GM23248 (cell line): ENCODE measurements at regions not wholly inside any gene's neighbourhood (a gene's known extent, or its start where the extent isn't known, plus 50 kb on each side); places are given as distances from the start of the nearest gene placed in this dataset. TPM values are rescaled to one million over a fixed set of nuclear protein-coding genes. Genes with fewer than 3 reads are reported as not detected.

Experiments used
- DNase-seq: peaks from one replicate; pipeline ENCODE4 v3.0.0-alpha.2; 2015
- H2AFZ ChIP-seq: fragments of 200-600 bp; sonication (generic); 2 replicates; pipeline ENCODE4 v1.6.1; 2016; ENCODE audit warnings: antibody characterized with exemption
- H3F3A ChIP-seq: fragments of 200-600 bp; sonication (generic); 2 replicates; pipeline ENCODE4 v1.6.1; 2016; ENCODE audit warnings: mild to moderate bottlenecking, antibody characterized with exemption, mixed run types; ENCODE audit not compliant: insufficient read depth
- H3K27ac ChIP-seq: fragments of 200-600 bp; sonication (generic); 2 replicates; pipeline ENCODE4 v1.5.1; 2016; ENCODE audit warnings: mild to moderate bottlenecking
- H3K27me3 ChIP-seq: fragments of 200-600 bp; sonication (generic); replicated peaks from 2 replicates; pipeline ENCODE4 v1.6.1; 2016; ENCODE audit warnings: mild to moderate bottlenecking; ENCODE audit not compliant: insufficient read depth
- H3K36me3 ChIP-seq: fragments of 200-600 bp; sonication (generic); 2 replicates; pipeline ENCODE4 v1.6.1; 2016; ENCODE audit warnings: low read depth, mild to moderate bottlenecking
- H3K4me1 ChIP-seq: fragments of 200-600 bp; sonication (generic); 2 replicates; pipeline ENCODE4 v1.6.1; 2016; ENCODE audit warnings: mild to moderate bottlenecking; ENCODE audit not compliant: insufficient read depth
- H3K4me2 ChIP-seq: fragments of 200-600 bp; sonication (generic); one replicate; pipeline ENCODE4 v1.6.1; 2016; ENCODE audit warnings: mild to moderate bottlenecking; ENCODE audit not compliant: unreplicated experiment
- H3K4me3 ChIP-seq: fragments of 200-600 bp; sonication (generic); 2 replicates; pipeline ENCODE4 v1.5.1; 2016; ENCODE audit warnings: mild to moderate bottlenecking
- H3K79me2 ChIP-seq: fragments of 200-600 bp; sonication (generic); 2 replicates; pipeline ENCODE4 v1.6.1; 2016; ENCODE audit warnings: mild to moderate bottlenecking; ENCODE audit not compliant: insufficient read depth
- H3K9ac ChIP-seq: fragments of 200-600 bp; sonication (generic); 2 replicates; pipeline ENCODE4 v1.6.1; 2016; ENCODE audit warnings: mild to moderate bottlenecking
- H3K9me2 ChIP-seq: fragments of 200-600 bp; sonication (generic); 2 replicates; pipeline ENCODE4 v1.6.1; 2016; ENCODE audit warnings: mixed run types, mild to moderate bottlenecking, moderate library complexity; ENCODE audit not compliant: insufficient read depth
- H3K9me3 ChIP-seq: fragments of 200-600 bp; sonication (generic); one replicate; pipeline ENCODE4 v1.6.1; 2017; ENCODE audit warnings: low read depth
- H4K20me1 ChIP-seq: fragments of 200-600 bp; sonication (generic); 2 replicates; pipeline ENCODE4 v1.6.0; 2016; ENCODE audit not compliant: insufficient read depth
- EZH2 ChIP-seq: fragments of 200-600 bp; sonication (generic); IDR thresholded peaks from 2 replicates; pipeline ENCODE4 v1.6.1; 2018; ENCODE audit warnings: antibody characterized with exemption, mild to moderate bottlenecking; ENCODE audit not compliant: insufficient read depth, poor library complexity, severe bottlenecking
- EZH2phosphoT487 ChIP-seq: fragments of 200-600 bp; sonication (generic); IDR thresholded peaks from 2 replicates; pipeline ENCODE4 v1.6.1; 2018; ENCODE audit warnings: antibody characterized with exemption, moderate library complexity, mild to moderate bottlenecking, low read depth; ENCODE audit not compliant: insufficient read depth
- WGBS, 2 experiments: methylation state at CpG; one replicate each; pipeline ENCODE4 v1.1.6; 2015 to 2017; ENCODE audit warnings: low lambda C conversion rate in 2 of 2, low coverage in 1 of 2; ENCODE audit errors: missing lambda C conversion rate in 2 of 2; 5-methylcytosine and 5-hydroxymethylcytosine counted together
- in situ Hi-C: fragments of 300-500 bp; cut with MboI; formaldehyde crosslinking; loops from 2 replicates; pipeline ENCODE4 v1.15.0; 2020
- small RNA-seq: library from RNA; depleted of rRNA; stranded (forward); fragments of <200 nt; gene quantifications from one replicate; pipeline ENCODE3, GENCODE V24; 2014; ENCODE audit warnings: low read depth, low replicate concordance

DNA sequence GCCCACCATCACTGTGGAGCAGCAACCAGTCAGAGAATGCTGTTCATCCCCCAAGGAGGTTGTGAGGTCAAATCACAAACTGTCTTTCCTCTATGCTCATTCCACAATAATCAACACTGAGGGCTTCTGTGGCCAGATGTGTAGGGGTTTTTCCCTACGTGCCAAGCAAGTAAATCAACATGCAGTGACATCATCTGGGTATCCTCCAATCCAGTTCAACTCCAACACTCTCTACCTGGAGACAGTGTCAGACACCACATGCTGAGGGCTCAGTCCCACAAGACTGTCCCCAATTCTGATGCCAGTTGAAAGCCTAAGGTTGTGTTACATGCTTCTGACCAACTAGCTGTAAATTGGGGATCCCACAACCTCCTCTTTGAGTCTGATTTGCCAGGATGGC, 57.3 kb upstream of the DMRT1 start:
- in situ Hi-C loops, result no loop called here
- H3K9me3 ChIP-seq, result no peaks in the 10 kb centered on the region
- H3K4me1 ChIP-seq, result no peaks in the 10 kb centered on the region
- no peak overlapping the region for H2AFZ ChIP-seq
- H3K9me2 ChIP-seq, result no peaks in the 10 kb centered on the region
- WGBS, 2 experiments, result 19 to 57% methylated on average over 1 of the region's 1 CpG
- no peak for TF ChIP-seq EZH2
- TF ChIP-seq EZH2phosphoT487, result no peak
- H3K27me3 ChIP-seq, result peaks cover 4% of the 10 kb centered on the region; the same call in 1 of the 2 replicates
- H3K36me3 ChIP-seq, result no peaks in the 10 kb centered on the region
- DNase-seq, result no peak
- no peaks in the 10 kb centered on the region for H3K79me2 ChIP-seq
- H4K20me1 ChIP-seq, result no peaks in the 10 kb centered on the region
- no peak overlapping the region for H3K4me3 ChIP-seq
- H3K9ac ChIP-seq, result no peak overlapping the region
- H3K4me2 ChIP-seq, result no peak overlapping the region
- H3F3A ChIP-seq, result no peaks in the 10 kb centered on the region
- no peak overlapping the region for H3K27ac ChIP-seq

DNA sequence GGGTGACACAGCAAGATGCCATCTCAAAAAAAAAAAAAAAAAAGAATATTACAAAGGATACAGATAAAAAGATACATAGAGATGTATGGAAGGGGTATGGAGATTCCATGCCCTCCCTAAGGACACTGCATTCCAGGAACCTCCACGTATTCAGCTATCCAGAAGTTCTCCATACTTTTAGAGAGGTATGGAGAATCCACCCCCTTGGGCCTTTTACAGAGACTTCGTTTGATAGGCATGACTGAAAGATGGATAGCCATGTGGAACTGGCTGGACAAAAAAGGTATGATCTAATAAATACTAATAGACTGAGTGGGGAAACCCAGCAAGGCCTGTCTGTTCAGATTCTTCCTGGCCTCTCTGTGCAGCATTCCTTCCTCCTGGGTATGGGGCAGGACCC, 56.6 kb upstream of the DMRT1 start:
- Histone ChIP-seq H3K36me3 (no peaks in the 10 kb centered on the region), H3K9me2 (no peaks in the 10 kb centered on the region), H4K20me1 (no peaks in the 10 kb centered on the region), H3K9ac (no peak overlapping the region), H3K4me3 (no peak overlapping the region), H3K4me2 (no peak overlapping the region), H2AFZ (no peak overlapping the region), H3F3A (no peaks in the 10 kb centered on the region), H3K9me3 (no peaks in the 10 kb centered on the region), H3K27ac (no peak overlapping the region), H3K27me3 (no peaks in the 10 kb centered on the region; the same call in 1 of the 2 replicates), H3K79me2 (no peaks in the 10 kb centered on the region), H3K4me1 (no peaks in the 10 kb centered on the region)
- in situ Hi-C loops, result no loop called here
- TF ChIP-seq EZH2, result no peak
- no peak for TF ChIP-seq EZH2phosphoT487
- WGBS, 2 experiments, result 27 to 42% methylated on average over 2 of the region's 2 CpGs
- DNase-seq, result no peak

DNA sequence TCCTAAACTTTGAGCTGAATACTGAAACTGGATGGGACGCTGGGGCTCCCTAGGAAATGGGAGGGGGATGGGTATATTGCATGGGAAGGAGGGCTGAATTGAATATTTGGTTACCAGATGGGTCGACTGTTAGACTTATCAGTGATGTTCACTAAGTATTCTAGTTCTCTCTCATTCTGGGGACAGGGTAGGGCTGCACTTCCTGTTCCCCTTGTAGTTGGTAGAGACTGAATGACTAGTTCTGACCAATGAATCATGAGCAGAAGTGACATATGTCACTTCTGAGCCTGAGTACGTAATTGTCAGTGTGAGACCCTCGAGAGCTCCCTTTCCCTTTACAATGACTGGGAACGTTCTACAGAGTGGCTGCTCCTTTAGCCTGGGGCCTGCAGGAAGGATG, 55.5 kb upstream of the DMRT1 start:
- H4K20me1 ChIP-seq, result no peaks in the 10 kb centered on the region
- WGBS, 2 experiments, result 15 to 22% methylated on average over 5 of the region's 5 CpGs
- H3K9ac ChIP-seq, result no peak overlapping the region
- H3K4me3 ChIP-seq, result no peak overlapping the region
- H3K79me2 ChIP-seq, result no peaks in the 10 kb centered on the region
- no peak for DNase-seq
- H3K36me3 ChIP-seq, result no peaks in the 10 kb centered on the region
- no peaks in the 10 kb centered on the region for H3K9me3 ChIP-seq
- no peak overlapping the region for H2AFZ ChIP-seq
- H3K9me2 ChIP-seq, result no peaks in the 10 kb centered on the region
- H3K27ac ChIP-seq, result no peak overlapping the region
- H3K4me1 ChIP-seq, result no peaks in the 10 kb centered on the region
- no peak overlapping the region for H3K4me2 ChIP-seq
- TF ChIP-seq EZH2 (no peak), EZH2phosphoT487 (no peak)
- in situ Hi-C loops, result no loop called here
- H3F3A ChIP-seq, result no peaks in the 10 kb centered on the region
- no peaks in the 10 kb centered on the region; the same call in 1 of the 2 replicates for H3K27me3 ChIP-seq

DNA sequence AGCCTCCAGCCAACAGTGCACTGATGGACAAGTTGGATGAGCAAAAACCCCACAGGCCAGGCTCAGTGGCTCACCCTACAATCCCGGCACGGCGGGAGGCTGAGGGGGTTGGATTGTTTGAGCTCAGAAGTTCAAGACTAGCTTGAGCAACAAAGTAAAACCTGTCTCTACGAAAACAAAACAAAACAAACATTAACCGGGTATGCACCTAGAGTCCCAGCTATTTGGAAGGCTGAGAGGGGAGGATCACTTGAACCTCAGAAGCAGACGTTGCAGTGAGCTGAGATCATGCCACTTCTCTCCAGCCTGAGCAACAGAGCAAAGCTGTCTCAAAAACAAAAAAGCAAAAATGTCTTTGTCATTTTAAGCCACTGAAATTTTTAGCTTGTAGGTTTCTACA, 55.1 kb upstream of the DMRT1 start:
- H3K9ac ChIP-seq, result no peak overlapping the region
- H3K9me3 ChIP-seq, result no peaks in the 10 kb centered on the region
- no peaks in the 10 kb centered on the region for H3K4me1 ChIP-seq
- in situ Hi-C loops, result no loop called here
- no peak overlapping the region for H2AFZ ChIP-seq
- H3K4me2 ChIP-seq, result no peak overlapping the region
- H3K9me2 ChIP-seq, result no peaks in the 10 kb centered on the region
- no peaks in the 10 kb centered on the region for H3K79me2 ChIP-seq
- no peaks in the 10 kb centered on the region; the same call in 1 of the 2 replicates for H3K27me3 ChIP-seq
- DNase-seq, result no peak
- no peaks in the 10 kb centered on the region for H3K36me3 ChIP-seq
- 56 to 58% methylated on average over 6 of the region's 6 CpGs for WGBS, 2 experiments
- TF ChIP-seq EZH2 (no peak), EZH2phosphoT487 (no peak)
- H3K4me3 ChIP-seq, result no peak overlapping the region
- H4K20me1 ChIP-seq, result no peaks in the 10 kb centered on the region
- H3K27ac ChIP-seq, result no peak overlapping the region
- no peaks in the 10 kb centered on the region for H3F3A ChIP-seq

DNA sequence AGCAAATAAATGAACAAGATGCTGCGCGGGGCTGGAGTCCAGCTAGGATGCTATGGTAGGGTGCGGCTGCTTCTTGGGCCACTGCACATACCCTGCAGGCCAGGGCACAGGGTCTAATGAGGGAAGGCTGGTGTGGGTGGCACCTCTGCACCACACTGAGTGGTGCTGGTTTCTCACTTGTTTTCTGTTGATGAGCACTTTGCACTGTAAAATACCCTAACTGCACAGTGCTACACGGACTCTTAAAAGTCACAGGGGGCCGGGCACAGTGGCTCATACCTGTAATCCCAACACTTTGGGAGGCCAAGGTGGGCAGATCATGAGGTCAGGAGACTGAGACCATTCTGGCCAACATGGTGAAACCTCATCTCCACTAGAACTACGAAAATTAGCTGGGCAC, 52.7 kb upstream of the DMRT1 start:
- H3K27ac ChIP-seq, result no peak overlapping the region
- no peaks in the 10 kb centered on the region for H3K36me3 ChIP-seq
- in situ Hi-C loops, result no loop called here
- H4K20me1 ChIP-seq, result no peaks in the 10 kb centered on the region
- H3K27me3 ChIP-seq, result no peaks in the 10 kb centered on the region
- TF ChIP-seq EZH2phosphoT487 (no peak), EZH2 (no peak)
- H3K4me3 ChIP-seq, result no peak overlapping the region
- H3K4me1 ChIP-seq, result no peaks in the 10 kb centered on the region
- no peaks in the 10 kb centered on the region for H3F3A ChIP-seq
- H3K9me3 ChIP-seq, result no peaks in the 10 kb centered on the region
- H3K79me2 ChIP-seq, result no peaks in the 10 kb centered on the region
- no peak for DNase-seq
- no peak overlapping the region for H3K4me2 ChIP-seq
- no peaks in the 10 kb centered on the region for H3K9me2 ChIP-seq
- 62 to 67% methylated on average over 6 of the region's 6 CpGs for WGBS, 2 experiments
- no peak overlapping the region for H3K9ac ChIP-seq
- no peak overlapping the region for H2AFZ ChIP-seq

Small RNAs in the stretch of these regions (small RNA-seq; reads per million reads assigned to genes)
- not detected for gene AL392089.1
- gene RNU6-1327P, result not detected
